ENCODE measurements at regions not wholly inside any gene's neighbourhood (a gene's known extent, or its start where the extent isn't known, plus 50 kb on each side); places are given as distances from the start of the nearest gene placed in this dataset.
"Not testable (repeated sequence)": the region's sequence is repeated elsewhere in the genome, so short reads cannot be mapped to it uniquely, and the experiment has no call there.

DNA sequence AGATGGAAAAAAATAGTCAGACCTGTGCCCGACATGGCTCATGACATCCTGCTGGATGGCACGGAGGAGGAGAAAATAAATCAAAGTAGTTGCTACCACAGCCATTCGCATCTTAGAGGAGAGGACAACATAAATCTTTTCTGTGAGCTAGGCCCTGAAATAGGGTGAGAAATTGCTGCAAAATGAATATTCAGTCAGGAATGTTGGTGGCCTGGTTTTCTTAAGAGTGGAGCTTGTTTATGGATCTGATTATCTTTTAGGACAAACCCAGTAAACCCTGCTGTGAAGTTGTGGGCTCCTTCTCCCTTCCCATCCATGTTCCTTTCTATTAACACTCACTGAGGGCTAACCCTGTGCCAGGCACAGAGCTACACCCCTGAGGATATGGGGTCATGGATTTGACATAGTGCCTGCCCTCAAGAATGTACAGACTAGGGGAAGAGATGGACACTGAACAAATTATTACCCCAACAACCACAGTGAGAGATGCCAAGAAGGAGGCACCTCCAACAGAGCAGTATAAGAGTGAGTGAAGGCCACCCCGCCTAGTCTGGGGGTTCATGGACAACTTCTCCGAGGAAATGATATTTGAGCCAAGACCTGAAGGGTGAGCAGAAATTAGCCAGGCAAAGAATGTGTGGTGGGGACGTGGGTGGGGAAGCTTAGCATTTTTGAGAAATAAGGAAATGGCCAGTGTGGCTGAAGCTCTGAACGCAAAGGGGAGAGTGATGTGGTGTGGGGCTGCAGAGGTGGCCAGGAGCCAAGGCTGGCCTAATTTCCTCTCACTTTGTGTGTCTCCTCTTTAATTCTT, 68.9 kb upstream of the ARL8B start:
- H3K36me3 ChIP-seq = no peaks in the 10 kb centered on the region
- H3K4me3 ChIP-seq = no peak overlapping the region
- H3K27me3 ChIP-seq = no peaks in the 10 kb centered on the region
- H3K27ac ChIP-seq = peak overlapping the region; percentile 39
- no peaks in the 10 kb centered on the region for H3K9me3 ChIP-seq
- intact Hi-C loops (cut with DNase I) = no loop called here
- no peak for DNase-seq (ENCODE audit: extremely low spot score in 2 of 2)
- H3K4me1 ChIP-seq = peaks cover 24% of the 10 kb centered on the region
- TF ChIP-seq, protein P1, sequence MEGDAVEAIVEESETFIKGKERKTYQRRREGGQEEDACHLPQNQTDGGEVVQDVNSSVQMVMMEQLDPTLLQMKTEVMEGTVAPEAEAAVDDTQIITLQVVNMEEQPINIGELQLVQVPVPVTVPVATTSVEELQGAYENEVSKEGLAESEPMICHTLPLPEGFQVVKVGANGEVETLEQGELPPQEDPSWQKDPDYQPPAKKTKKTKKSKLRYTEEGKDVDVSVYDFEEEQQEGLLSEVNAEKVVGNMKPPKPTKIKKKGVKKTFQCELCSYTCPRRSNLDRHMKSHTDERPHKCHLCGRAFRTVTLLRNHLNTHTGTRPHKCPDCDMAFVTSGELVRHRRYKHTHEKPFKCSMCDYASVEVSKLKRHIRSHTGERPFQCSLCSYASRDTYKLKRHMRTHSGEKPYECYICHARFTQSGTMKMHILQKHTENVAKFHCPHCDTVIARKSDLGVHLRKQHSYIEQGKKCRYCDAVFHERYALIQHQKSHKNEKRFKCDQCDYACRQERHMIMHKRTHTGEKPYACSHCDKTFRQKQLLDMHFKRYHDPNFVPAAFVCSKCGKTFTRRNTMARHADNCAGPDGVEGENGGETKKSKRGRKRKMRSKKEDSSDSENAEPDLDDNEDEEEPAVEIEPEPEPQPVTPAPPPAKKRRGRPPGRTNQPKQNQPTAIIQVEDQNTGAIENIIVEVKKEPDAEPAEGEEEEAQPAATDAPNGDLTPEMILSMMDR (IDR thresholded peaks at IDR 0.05) = no peak
- TF ChIP-seq POLR2A (IDR thresholded peaks at IDR 0.05) = no peak
- TF ChIP-seq POLR2AphosphoS5 (IDR thresholded peaks at IDR 0.05; ENCODE audit: insufficient read depth in 1 of 2, low read depth in 1 of 2) = no peak

DNA sequence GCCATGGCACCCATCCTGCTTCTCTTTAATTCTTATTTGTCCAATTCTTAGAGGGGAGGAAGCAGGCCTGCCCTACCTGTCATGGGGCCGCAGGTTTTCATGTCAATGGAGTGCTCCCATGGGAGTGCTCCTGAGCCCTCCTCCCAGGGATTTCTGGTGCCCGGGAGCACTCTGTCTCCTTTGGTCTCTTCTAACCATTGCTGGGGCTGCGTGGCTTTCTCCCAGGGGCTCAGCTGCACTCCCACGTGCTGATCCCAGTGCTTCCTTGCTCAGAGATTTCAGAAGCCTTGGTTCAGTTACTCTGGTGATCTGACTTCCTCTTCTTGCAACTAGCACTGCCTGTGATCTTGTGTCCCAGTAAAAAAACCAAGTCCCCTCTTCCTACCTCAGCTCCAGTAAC, 68.0 kb upstream of the ARL8B start:
- no peak for DNase-seq (ENCODE audit: extremely low spot score in 2 of 2)
- Histone ChIP-seq H3K4me3 (no peak overlapping the region), H3K36me3 (no peaks in the 10 kb centered on the region), H3K4me1 (peaks cover 32% of the 10 kb centered on the region), H3K27me3 (no peaks in the 10 kb centered on the region), H3K9me3 (no peaks in the 10 kb centered on the region), H3K27ac (no peak overlapping the region)
- intact Hi-C loops (cut with DNase I) = no loop called here
- TF ChIP-seq POLR2A (IDR thresholded peaks at IDR 0.05) (no peak), POLR2AphosphoS5 (IDR thresholded peaks at IDR 0.05; ENCODE audit: insufficient read depth in 1 of 2, low read depth in 1 of 2) (no peak)
- TF ChIP-seq, protein P1 (IDR thresholded peaks at IDR 0.05) = no peak

DNA sequence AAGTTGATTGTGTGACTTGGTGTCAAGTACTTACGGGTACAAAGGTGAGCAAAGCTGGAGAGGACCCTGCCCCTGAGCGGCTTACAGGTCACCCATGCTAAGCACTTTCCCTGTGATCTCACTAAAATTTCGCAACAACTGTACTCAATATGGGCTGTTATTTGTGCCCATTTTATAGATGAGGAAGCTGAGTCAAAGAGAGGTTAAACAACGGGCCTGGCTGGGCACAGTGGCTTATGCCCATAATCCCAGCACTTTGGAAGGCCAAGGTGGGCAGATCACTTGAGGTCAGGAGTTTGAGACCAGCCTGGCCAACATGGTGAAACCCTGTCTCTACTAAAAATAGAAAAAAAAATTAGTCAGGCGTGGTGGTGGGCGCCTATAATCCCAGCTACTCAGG, 67.5 kb upstream of the ARL8B start:
- H3K27me3 ChIP-seq; H3K27ac ChIP-seq; DNase-seq (ENCODE audit: extremely low spot score in 2 of 2); H3K4me3 ChIP-seq; H3K9me3 ChIP-seq; intact Hi-C loops (cut with DNase I); H3K36me3 ChIP-seq: not testable (repeated sequence)
- H3K4me1 ChIP-seq = peaks cover 37% of the 10 kb centered on the region

DNA sequence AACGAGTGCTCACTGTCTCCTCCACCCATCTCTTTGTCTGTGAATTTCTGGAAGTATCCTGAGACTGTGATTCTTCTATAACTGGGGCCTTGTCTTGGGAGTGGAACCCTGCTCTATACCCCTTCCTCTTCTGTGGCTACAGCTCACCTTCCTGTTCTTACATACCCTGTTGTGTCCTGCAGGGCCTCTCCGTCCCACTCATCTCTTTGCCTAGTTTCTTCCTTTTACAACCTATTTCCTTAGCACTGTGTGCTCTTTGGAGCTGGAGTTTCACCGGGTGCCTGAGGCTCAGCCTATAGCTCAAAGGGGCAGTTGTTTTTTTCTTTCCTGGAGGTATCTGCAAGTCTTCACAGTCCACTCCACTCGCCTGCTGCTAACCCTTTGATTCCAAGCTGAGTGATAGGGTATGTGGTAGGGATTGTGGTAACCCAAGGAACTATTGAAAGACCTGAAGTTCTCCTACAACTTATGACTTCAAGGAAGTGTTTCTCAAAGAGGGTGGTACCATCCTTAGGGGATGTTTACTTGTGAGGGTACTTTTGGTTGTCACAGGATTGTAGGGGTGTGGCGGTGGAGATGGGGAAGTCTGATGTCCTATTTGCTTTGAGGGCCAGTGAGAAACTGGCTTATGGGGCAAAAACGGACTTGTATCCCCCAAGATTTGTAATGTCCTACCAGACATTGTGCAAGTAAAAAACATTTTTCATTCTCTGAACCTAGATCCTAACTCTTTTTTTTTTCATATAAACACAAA, 66.6 kb upstream of the ARL8B start:
- Histone ChIP-seq H3K27ac (no peak overlapping the region), H3K4me1 (peaks cover 38% of the 10 kb centered on the region), H3K4me3 (no peak overlapping the region), H3K36me3 (no peaks in the 10 kb centered on the region), H3K9me3 (no peaks in the 10 kb centered on the region), H3K27me3 (no peaks in the 10 kb centered on the region)
- intact Hi-C loops (cut with DNase I) = loop anchor here (5.0 kb wide), 1 partner anchor 343 kb away; no protein-coding TSS in a partner anchor
- no peak for DNase-seq (ENCODE audit: extremely low spot score in 2 of 2)
- no peak for TF ChIP-seq POLR2AphosphoS5 (IDR thresholded peaks at IDR 0.05; ENCODE audit: insufficient read depth in 1 of 2, low read depth in 1 of 2)
- no peak for TF ChIP-seq POLR2A (IDR thresholded peaks at IDR 0.05)
- TF ChIP-seq, protein P1 (IDR thresholded peaks at IDR 0.05) = no peak

DNA sequence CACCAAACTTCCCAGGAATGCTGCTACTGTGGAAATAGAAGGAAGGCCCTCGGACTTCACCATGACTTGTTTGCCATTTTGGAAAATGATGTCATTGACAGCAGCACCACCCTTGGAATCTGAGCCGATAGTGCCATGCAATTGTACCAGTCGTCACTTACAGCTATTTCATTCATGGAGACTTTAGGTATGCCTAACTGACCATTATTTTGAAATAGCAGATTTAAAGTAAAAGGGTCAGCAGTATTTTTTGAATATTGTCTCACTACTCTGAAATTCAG, 66.0 kb upstream of the ARL8B start:
- no peak for DNase-seq (ENCODE audit: extremely low spot score in 2 of 2)
- no peaks in the 10 kb centered on the region for H3K36me3 ChIP-seq
- peaks cover 38% of the 10 kb centered on the region for H3K4me1 ChIP-seq
- TF ChIP-seq, protein P1 (IDR thresholded peaks at IDR 0.05) = no peak
- TF ChIP-seq POLR2AphosphoS5 (IDR thresholded peaks at IDR 0.05; ENCODE audit: insufficient read depth in 1 of 2, low read depth in 1 of 2) (no peak), POLR2A (IDR thresholded peaks at IDR 0.05) (no peak)
- no peaks in the 10 kb centered on the region for H3K9me3 ChIP-seq
- no peak overlapping the region for H3K4me3 ChIP-seq
- H3K27ac ChIP-seq = no peak overlapping the region
- no peaks in the 10 kb centered on the region for H3K27me3 ChIP-seq
- intact Hi-C loops (cut with DNase I) = loop anchor here (5.0 kb wide), 1 partner anchor 344 kb away; no protein-coding TSS in a partner anchor
